Right lobe of liver (tissue), 6 donors: ENCODE measurements at regions not wholly inside any gene's neighbourhood (a gene's known extent, or its start where the extent isn't known, plus 50 kb on each side); places are given as distances from the start of the nearest gene placed in this dataset.
"Not testable (repeated sequence)": the region's sequence is repeated elsewhere in the genome, so short reads cannot be mapped to it uniquely, and the experiment has no call there.

ENCODE experiments used
- ATAC-seq, 4 donors: fragments of 200-7000 bp; cut with Tn5 transposase; one replicate each; pipeline ENCODE4 v1.9.1; 2020; ENCODE audit warnings: mild to moderate bottlenecking in 4 of 4, moderate library complexity in 4 of 4
- DNase-seq, 3 donors: peaks; one replicate each; pipeline ENCODE4 v3.0.0-alpha.2; 2020
- H3K27ac ChIP-seq, 3 donors: fragments of 200-600 bp; one replicate each; pipeline ENCODE4 v1.8.0; 2022
- H3K27me3 ChIP-seq, 2 donors: fragments of 200-600 bp; one replicate each; pipeline ENCODE4 v1.8.0; 2022
- H3K36me3 ChIP-seq, 4 donors: fragments of 200-600 bp; sonication (generic) in 1 of 4; one replicate each; pipeline versions ENCODE4 v1.5.1 to v1.8.0; 2017 to 2022; ENCODE audit warnings: control low read depth in 1 of 4
- H3K4me1 ChIP-seq, 4 donors: fragments of 200-600 bp; sonication (generic) in 1 of 4; one replicate each; pipeline versions ENCODE4 v1.5.1 to v1.8.0; 2017 to 2022; ENCODE audit warnings: control low read depth in 1 of 4
- H3K4me3 ChIP-seq, 3 donors: fragments of 200-600 bp; one replicate each; pipeline ENCODE4 v1.8.0; 2022
- H3K9me3 ChIP-seq, 4 donors: fragments of 200-600 bp; sonication (generic) in 1 of 4; one replicate each; pipeline versions ENCODE4 v1.5.1 to v1.8.0; 2017 to 2022; ENCODE audit warnings: control low read depth in 1 of 4
- POLR2A ChIP-seq: fragments of 450-650 bp; IDR thresholded peaks from one replicate; pipeline ENCODE4 v1.6.1; 2017; ENCODE audit warnings: antibody characterized with exemption, mild to moderate bottlenecking
- WGBS: methylation state at CpG from one replicate; pipeline ENCODE4 v1.1.6; 2018; ENCODE audit warnings: low coverage, low lambda C conversion rate; ENCODE audit not compliant: insufficient coverage; ENCODE audit errors: missing lambda C conversion rate; 5-methylcytosine and 5-hydroxymethylcytosine counted together
- intact Hi-C, 2 donors: fragments of 100-400 bp; cut with DNase I; formaldehyde crosslinking; loops; one replicate each; pipeline versions ENCODE4 v1.11.2 to v1.14.1; 2022
- TF ChIP-seq, protein P1 (sequence below), 4 donors: fragments of 200-600 bp in 3 of 4; fragments of 450-650 bp in 1 of 4; IDR thresholded peaks; one replicate each; pipeline versions ENCODE4 v1.5.1 to v1.8.0; 2016 to 2022; ENCODE audit warnings: antibody characterized with exemption in 4 of 4, mild to moderate bottlenecking in 2 of 4
- donor health status: DM: no; HTN: yes; CAD: no.
- donor health status: DM: no; HTN: no; CAD: no.
- donor health status: DM: no; HTN: no; CAD: no.
- donor health status: DM: no; HTN: yes; CAD: no.
- donor health status: DM: no; HTN: yes; CAD: no.

DNA sequence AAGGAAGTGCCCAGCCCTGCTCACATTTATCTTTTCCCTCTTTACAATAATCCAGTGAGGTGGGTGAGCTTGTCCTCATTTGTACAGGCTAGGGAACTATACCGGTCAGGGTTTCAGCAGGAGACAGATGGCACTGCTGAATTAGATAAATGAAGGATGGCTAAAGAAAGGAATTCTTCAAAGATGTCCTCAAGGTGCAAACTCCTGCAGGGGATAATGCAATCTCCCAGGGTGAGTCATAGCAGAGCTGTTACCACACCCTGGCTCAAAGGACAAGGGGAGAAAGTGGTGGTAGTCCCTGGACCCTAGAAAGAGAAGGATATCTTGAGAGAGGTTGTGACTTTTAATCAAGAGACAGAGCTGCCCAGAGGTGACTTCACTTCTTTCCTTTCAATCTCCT is 66.7 kb downstream of the RFPL4B start:
- no peaks in the 10 kb centered on the region for H3K36me3 ChIP-seq
- TF ChIP-seq, protein P1, sequence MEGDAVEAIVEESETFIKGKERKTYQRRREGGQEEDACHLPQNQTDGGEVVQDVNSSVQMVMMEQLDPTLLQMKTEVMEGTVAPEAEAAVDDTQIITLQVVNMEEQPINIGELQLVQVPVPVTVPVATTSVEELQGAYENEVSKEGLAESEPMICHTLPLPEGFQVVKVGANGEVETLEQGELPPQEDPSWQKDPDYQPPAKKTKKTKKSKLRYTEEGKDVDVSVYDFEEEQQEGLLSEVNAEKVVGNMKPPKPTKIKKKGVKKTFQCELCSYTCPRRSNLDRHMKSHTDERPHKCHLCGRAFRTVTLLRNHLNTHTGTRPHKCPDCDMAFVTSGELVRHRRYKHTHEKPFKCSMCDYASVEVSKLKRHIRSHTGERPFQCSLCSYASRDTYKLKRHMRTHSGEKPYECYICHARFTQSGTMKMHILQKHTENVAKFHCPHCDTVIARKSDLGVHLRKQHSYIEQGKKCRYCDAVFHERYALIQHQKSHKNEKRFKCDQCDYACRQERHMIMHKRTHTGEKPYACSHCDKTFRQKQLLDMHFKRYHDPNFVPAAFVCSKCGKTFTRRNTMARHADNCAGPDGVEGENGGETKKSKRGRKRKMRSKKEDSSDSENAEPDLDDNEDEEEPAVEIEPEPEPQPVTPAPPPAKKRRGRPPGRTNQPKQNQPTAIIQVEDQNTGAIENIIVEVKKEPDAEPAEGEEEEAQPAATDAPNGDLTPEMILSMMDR (IDR thresholded peaks at IDR 0.05): no peak
- no peak for TF ChIP-seq POLR2A
- intact Hi-C loops: no loop called here
- no peak overlapping the region for H3K4me3 ChIP-seq
- H3K27me3 ChIP-seq: no peaks in the 10 kb centered on the region
- ATAC-seq (no peak), DNase-seq (no peak)
- no peaks in the 10 kb centered on the region for H3K9me3 ChIP-seq
- H3K4me1 ChIP-seq: no peaks in the 10 kb centered on the region
- H3K27ac ChIP-seq: no peak overlapping the region
- WGBS: 25% methylated on average over 1 of the region's 1 CpG

DNA sequence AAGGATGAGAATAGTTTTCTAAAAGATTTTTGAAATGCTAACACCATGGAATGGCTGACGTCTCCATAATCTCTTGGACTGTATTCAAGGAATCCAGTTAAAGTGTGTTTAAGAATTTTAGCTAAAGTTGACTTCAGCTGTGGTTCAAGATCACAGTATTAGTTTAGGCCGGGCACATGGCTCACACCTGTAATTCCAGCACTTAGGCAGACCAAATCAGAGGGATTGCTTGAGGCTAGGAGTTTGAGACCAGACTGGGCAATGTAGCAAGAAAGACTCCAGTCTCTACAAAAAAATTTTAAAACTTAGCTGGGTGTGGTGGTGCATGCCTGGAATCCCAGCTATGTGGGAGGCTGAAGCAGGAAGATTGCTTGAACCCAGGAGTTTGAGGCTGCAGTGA is 68.2 kb downstream of the RFPL4B start:
- Histone ChIP-seq H3K27ac (no peak overlapping the region), H3K27me3 (no peaks in the 10 kb centered on the region), H3K9me3 (no peaks in the 10 kb centered on the region), H3K4me3 (no peak overlapping the region), H3K36me3 (no peaks in the 10 kb centered on the region), H3K4me1 (no peaks in the 10 kb centered on the region)
- 40% methylated on average over 2 of the region's 2 CpGs for WGBS
- ATAC-seq: no peak
- TF ChIP-seq POLR2A: no peak
- TF ChIP-seq, protein P1 (IDR thresholded peaks at IDR 0.05): no peak
- intact Hi-C loops: no loop called here
- DNase-seq: no peak

DNA sequence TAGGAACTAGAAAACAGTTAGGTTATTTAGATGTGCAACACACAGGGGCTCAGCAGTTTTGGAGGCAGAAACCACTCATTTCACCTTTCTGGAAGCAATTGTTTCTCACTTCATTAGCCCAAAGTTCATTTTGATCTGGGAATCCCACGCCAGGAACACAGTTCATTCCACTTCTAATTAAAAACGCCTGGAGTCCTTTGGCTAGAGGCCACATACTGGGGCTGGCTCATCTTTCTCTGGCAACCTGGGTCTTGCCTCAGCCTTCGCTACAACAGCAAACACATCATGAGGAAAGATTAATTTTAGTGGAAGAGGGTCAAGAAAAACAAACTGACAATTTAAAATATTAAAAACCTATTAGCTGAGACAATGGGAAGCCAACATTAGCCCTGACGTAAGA is 69.7 kb downstream of the RFPL4B start:
- Histone ChIP-seq H3K4me3 (no peak overlapping the region), H3K27me3 (no peaks in the 10 kb centered on the region), H3K36me3 (no peaks in the 10 kb centered on the region), H3K4me1 (no peaks in the 10 kb centered on the region), H3K9me3 (no peaks in the 10 kb centered on the region), H3K27ac (no peak overlapping the region)
- 46% methylated on average over 4 of the region's 4 CpGs for WGBS
- intact Hi-C loops: no loop called here
- ATAC-seq (no peak), DNase-seq (no peak)
- no peak for TF ChIP-seq POLR2A
- TF ChIP-seq, protein P1 (IDR thresholded peaks at IDR 0.05): no peak

DNA sequence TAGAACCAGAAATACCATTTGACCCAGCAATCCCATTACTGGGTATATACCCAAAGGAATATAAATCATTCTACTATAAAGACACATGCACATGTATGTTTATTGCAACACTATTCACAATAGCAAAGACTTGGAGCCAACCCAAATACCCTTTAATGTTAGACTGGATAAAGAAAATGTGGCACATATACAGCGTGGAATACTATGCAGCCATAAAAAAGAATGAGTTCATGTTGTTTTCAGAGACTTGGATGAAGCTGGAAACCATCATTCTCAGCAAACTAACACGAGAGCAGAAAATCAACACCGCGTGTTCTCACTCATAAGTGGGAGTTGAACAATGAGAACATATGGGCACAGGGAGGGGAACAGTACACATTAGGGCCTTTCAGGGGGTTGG is 79.9 kb downstream of the RFPL4B start:
- H3K36me3 ChIP-seq, H3K4me1 ChIP-seq, DNase-seq, H3K4me3 ChIP-seq, intact Hi-C loops, H3K27me3 ChIP-seq, H3K27ac ChIP-seq, H3K9me3 ChIP-seq, ATAC-seq: not testable (repeated sequence)
- 78% methylated on average over 4 of the region's 4 CpGs for WGBS

DNA sequence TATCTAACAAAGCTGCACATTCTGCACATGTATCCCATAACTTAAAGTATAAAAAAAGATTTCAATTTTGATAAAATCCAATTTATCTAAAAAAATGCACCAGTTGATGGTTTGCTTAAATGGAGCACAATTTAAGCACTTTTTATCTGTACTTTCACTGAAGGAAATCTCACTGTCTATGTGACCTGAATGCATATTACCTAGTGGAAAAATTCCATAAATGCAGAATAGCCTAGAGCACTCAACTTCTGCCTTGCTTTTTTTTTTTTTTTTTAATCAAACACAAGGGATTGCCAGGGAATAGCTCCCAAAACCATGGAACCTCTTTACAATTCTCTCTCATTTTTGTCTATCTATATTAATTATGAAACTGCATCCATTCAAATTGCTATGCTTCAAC is 80.4 kb downstream of the RFPL4B start:
- no peak overlapping the region for H3K4me3 ChIP-seq
- ATAC-seq (no peak), DNase-seq (no peak)
- no peaks in the 10 kb centered on the region for H3K9me3 ChIP-seq
- TF ChIP-seq, protein P1 (IDR thresholded peaks at IDR 0.05): no peak
- no peak for TF ChIP-seq POLR2A
- H3K36me3 ChIP-seq: no peaks in the 10 kb centered on the region
- intact Hi-C loops: no loop called here
- no peak overlapping the region for H3K27ac ChIP-seq
- no peaks in the 10 kb centered on the region for H3K4me1 ChIP-seq
- no peaks in the 10 kb centered on the region for H3K27me3 ChIP-seq
